Fibroblast of villous mesenchyme (primary cell): ENCODE measurements at regions not wholly inside any gene's neighbourhood (a gene's known extent, or its start where the extent isn't known, plus 50 kb on each side); places are given as distances from the start of the nearest gene placed in this dataset.

Experiments
- DNase-seq: peaks from one replicate; pipeline ENCODE4 v3.0.0-alpha.2; 2010; ENCODE audit warnings: low read depth
- H3K4me3 ChIP-seq: 2 replicates; pipeline ENCODE4 v1.5.1; 2011; ENCODE audit warnings: low read depth, mild to moderate bottlenecking, low read length
- CTCF ChIP-seq: IDR thresholded peaks from 2 replicates; pipeline ENCODE4 v1.5.1; 2012; ENCODE audit warnings: low read depth, mild to moderate bottlenecking, low read length; ENCODE audit not compliant: insufficient read depth

DNA sequence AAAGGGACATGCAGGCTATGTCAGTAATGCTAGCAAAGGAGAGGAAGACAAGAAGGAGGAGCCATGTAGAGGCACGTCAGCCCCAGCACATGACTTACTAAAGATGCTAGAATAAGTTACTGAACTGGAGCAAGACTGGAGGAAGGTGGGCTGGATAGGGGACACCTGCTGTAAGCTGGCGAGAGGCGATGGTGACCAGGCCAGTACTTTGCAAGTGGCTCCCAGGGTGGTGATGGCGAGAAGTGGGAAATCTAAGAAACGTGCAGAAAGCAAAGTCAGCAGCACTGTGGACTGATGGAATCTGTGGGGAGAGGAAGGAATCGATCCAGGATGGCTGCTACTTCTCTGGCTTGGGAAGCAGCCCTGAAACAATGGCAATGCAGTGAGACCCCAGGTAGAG is 617.1 kb upstream of the ADAMTS16 start:
- H3K4me3 ChIP-seq, result no peak overlapping the region
- no peak for TF ChIP-seq CTCF
- no peak for DNase-seq

GRCh38 chr5:4531756-4532704 is 608.1 kb upstream of the ADAMTS16 start:
- no peak for TF ChIP-seq CTCF
- H3K4me3 ChIP-seq, result no peak overlapping the region
- no peak for DNase-seq

DNA sequence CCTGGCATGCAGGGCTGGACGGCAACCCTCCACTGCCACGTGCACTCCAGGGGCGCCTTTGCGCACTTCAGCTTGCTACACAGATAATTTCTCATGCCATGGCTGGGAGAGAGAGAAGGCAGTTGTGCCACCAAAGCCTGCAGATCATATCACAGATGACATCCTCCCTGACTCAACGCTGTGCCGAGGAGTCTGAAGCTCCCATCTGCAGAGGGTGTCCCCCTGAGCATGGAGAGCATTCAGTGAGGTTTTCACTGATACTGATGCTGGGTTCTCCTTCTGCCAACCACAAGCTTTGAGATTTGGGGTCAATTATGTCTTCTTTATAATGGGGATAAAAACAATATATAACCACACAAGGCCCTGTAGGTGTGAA is 607.4 kb upstream of the ADAMTS16 start:
- no peak overlapping the region for H3K4me3 ChIP-seq
- TF ChIP-seq CTCF, result no peak
- no peak for DNase-seq

DNA sequence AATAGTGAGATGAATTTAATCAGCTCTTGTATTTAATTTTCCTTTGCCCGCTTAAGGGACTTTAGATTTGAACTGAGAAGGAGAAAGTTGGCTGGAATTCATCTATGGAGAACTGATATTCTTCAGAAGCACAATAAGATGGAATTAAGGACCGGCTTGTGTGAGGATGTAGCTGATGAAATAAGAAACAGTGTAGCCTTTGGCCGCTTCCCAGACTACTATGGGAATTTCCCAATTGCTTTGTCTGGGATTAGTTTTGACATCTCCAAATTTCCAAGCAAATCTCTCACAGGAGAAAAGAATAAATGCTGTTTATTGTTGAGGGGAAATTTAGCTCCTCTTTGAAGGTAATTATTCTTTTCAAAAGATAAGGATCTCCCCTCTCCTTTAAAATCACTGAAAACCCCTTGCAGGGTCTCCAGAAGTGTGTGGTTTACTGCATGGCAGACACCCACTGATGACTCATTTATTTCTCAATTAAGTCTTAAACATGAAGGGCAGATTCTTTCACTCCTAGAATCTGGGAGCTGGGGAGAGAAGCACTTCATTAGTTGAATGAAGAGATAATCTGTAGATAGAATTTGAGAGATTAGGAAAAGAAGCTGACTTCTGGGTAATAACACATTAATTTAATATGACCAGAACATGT is 606.5 kb upstream of the ADAMTS16 start:
- TF ChIP-seq CTCF, result no peak
- no peak overlapping the region for H3K4me3 ChIP-seq
- DNase-seq, result no peak

- TF ChIP-seq CTCF, result no peak
- DNase-seq, result no peak
- no peak overlapping the region for H3K4me3 ChIP-seq
These were observed 602.6 kb upstream of the ADAMTS16 start for GRCh38 chr5:4537489-4537888.

DNA sequence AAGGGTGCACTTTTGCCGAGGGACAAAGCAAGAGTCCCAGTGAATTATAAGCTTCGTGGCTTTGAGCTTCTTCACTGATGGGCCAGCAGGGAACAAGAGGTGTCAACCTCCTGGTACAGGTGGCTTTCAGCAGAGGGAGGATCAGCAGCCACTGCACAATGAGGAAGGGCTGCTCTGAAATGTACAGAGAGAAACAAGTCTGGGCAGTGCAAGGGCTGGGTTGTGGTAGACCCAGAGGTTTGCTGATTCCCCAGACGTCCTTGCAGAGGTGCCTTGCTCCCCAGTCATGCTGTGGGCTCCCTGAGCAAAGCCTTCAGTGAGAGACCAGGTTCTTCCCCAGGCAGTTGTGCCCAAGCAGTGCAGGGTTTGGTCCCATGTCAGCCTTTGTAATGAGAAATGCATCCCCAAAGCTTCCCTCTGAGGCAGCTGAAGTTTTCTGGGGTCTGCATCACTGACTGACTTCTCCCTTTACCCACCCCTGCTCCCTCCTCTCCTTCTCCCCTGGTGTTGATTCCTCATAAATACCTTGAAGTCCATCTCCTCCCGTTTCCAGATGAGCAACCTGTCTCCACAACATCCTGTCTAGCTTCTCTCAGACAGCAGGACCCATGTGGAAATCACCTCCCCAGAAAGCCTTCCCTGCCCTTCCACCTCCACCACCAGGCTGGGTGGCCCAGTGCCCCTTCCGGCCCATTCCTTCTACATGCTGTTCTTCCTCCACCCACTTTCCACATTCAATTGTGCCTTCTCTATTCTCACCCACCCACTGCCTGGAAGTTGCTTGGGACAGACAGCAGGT is 599.6 kb upstream of the ADAMTS16 start:
- DNase-seq, result no peak
- no peak for TF ChIP-seq CTCF
- no peak overlapping the region for H3K4me3 ChIP-seq
